ENCODE measurements at regions not wholly inside any gene's neighbourhood (a gene's known extent, or its start where the extent isn't known, plus 50 kb on each side); places are given as distances from the start of the nearest gene placed in this dataset.

- ATAC-seq (ENCODE audit: low read depth) (no peak), DNase-seq (ENCODE audit: low spot score in 2 of 2) (no peak)
- H3K27me3 Mint-ChIP-seq, result peaks cover 4% of the 10 kb centered on the region
Measured at GRCh38 chr12:91627225-91627624, 444.6 kb upstream of the DCN start.

GRCh38 chr12:91622981-91623380, 440.4 kb upstream of the DCN start:
- no peak overlapping the region for H3K27ac Mint-ChIP-seq
- no peak overlapping the region for H3K4me3 Mint-ChIP-seq
- H3K36me3 Mint-ChIP-seq, result no peaks in the 10 kb centered on the region
- H3K9me3 Mint-ChIP-seq, result peaks cover 11% of the 10 kb centered on the region
- ATAC-seq (ENCODE audit: low read depth), result no peak
- H3K27me3 Mint-ChIP-seq, result peaks cover 9% of the 10 kb centered on the region
- H3K4me1 Mint-ChIP-seq, result no peaks in the 10 kb centered on the region
- DNase-seq (ENCODE audit: low spot score in 2 of 2), result no peak

More at GRCh38 chr12:91627225-91627624, 444.6 kb upstream of the DCN start:
- H3K4me3 Mint-ChIP-seq, result no peak overlapping the region
- peaks cover 11% of the 10 kb centered on the region for H3K9me3 Mint-ChIP-seq
- H3K27ac Mint-ChIP-seq, result no peak overlapping the region
- H3K4me1 Mint-ChIP-seq, result no peaks in the 10 kb centered on the region
- no peaks in the 10 kb centered on the region for H3K36me3 Mint-ChIP-seq

- peaks cover 9% of the 10 kb centered on the region for H3K9me3 Mint-ChIP-seq
- DNase-seq (ENCODE audit: low spot score in 2 of 2) (no peak), ATAC-seq (ENCODE audit: low read depth) (no peak)
- H3K4me3 Mint-ChIP-seq, result no peak overlapping the region
- no peaks in the 10 kb centered on the region for H3K36me3 Mint-ChIP-seq
- H3K4me1 Mint-ChIP-seq, result no peaks in the 10 kb centered on the region
- H3K27me3 Mint-ChIP-seq, result peaks cover 10% of the 10 kb centered on the region
- no peak overlapping the region for H3K27ac Mint-ChIP-seq
Measured at GRCh38 chr12:91622037-91622436, 439.4 kb upstream of the DCN start.

GRCh38 chr12:91620992-91621391, 438.4 kb upstream of the DCN start:
- no peaks in the 10 kb centered on the region for H3K4me1 Mint-ChIP-seq
- H3K9me3 Mint-ChIP-seq, result peaks cover 2% of the 10 kb centered on the region
- H3K27me3 Mint-ChIP-seq, result peaks cover 10% of the 10 kb centered on the region
- H3K36me3 Mint-ChIP-seq, result no peaks in the 10 kb centered on the region
- no peak for ATAC-seq (ENCODE audit: low read depth)
- no peak overlapping the region for H3K4me3 Mint-ChIP-seq
- H3K27ac Mint-ChIP-seq, result no peak overlapping the region
- DNase-seq (ENCODE audit: low spot score in 2 of 2), result no peak

- Mint-ChIP-seq H3K9me3 (no peaks in the 10 kb centered on the region), H3K4me1 (no peaks in the 10 kb centered on the region), H3K27ac (no peak overlapping the region), H3K27me3 (peaks cover 10% of the 10 kb centered on the region), H3K36me3 (no peaks in the 10 kb centered on the region), H3K4me3 (no peak overlapping the region)
- ATAC-seq (ENCODE audit: low read depth), result no peak
- no peak for DNase-seq (ENCODE audit: low spot score in 2 of 2)
Measured at GRCh38 chr12:91620422-91620821, 437.8 kb upstream of the DCN start.

GRCh38 chr12:91618281-91618680, 435.7 kb upstream of the DCN start:
- ATAC-seq (ENCODE audit: low read depth) (no peak), DNase-seq (ENCODE audit: low spot score in 2 of 2) (no peak)
- no peaks in the 10 kb centered on the region for H3K9me3 Mint-ChIP-seq
- peaks cover 9% of the 10 kb centered on the region for H3K27me3 Mint-ChIP-seq
- H3K4me3 Mint-ChIP-seq, result no peak overlapping the region
- no peaks in the 10 kb centered on the region for H3K36me3 Mint-ChIP-seq
- no peaks in the 10 kb centered on the region for H3K4me1 Mint-ChIP-seq
- no peak overlapping the region for H3K27ac Mint-ChIP-seq

- DNase-seq (ENCODE audit: low spot score in 2 of 2) (no peak), ATAC-seq (ENCODE audit: low read depth) (no peak)
- H3K27ac Mint-ChIP-seq, result no peak overlapping the region
- H3K4me1 Mint-ChIP-seq, result no peaks in the 10 kb centered on the region
- H3K27me3 Mint-ChIP-seq, result peaks cover 9% of the 10 kb centered on the region
- H3K4me3 Mint-ChIP-seq, result no peak overlapping the region
- no peaks in the 10 kb centered on the region for H3K36me3 Mint-ChIP-seq
- no peaks in the 10 kb centered on the region for H3K9me3 Mint-ChIP-seq
Measured at GRCh38 chr12:91617818-91618217, 435.2 kb upstream of the DCN start.

GRCh38 chr12:91616416-91616815, 433.8 kb upstream of the DCN start:
- H3K9me3 Mint-ChIP-seq, result no peaks in the 10 kb centered on the region

GRCh38 chr12:91613223-91613779, 430.7 kb upstream of the DCN start:
- ATAC-seq (ENCODE audit: low read depth) (no peak), DNase-seq (ENCODE audit: low spot score in 2 of 2) (no peak)
- H3K4me3 Mint-ChIP-seq, result no peak overlapping the region
- H3K9me3 Mint-ChIP-seq, result no peaks in the 10 kb centered on the region
- H3K27me3 Mint-ChIP-seq, result peaks cover 3% of the 10 kb centered on the region
- no peak overlapping the region for H3K27ac Mint-ChIP-seq
- H3K4me1 Mint-ChIP-seq, result no peaks in the 10 kb centered on the region
- no peaks in the 10 kb centered on the region for H3K36me3 Mint-ChIP-seq

More at GRCh38 chr12:91616416-91616815, 433.8 kb upstream of the DCN start:
- no peaks in the 10 kb centered on the region for H3K4me1 Mint-ChIP-seq
- ATAC-seq (ENCODE audit: low read depth), result no peak
- no peaks in the 10 kb centered on the region for H3K36me3 Mint-ChIP-seq
- no peak overlapping the region for H3K27ac Mint-ChIP-seq
- peaks cover 9% of the 10 kb centered on the region for H3K27me3 Mint-ChIP-seq
- DNase-seq (ENCODE audit: low spot score in 2 of 2), result no peak
- H3K4me3 Mint-ChIP-seq, result no peak overlapping the region

- DNase-seq (ENCODE audit: low spot score in 2 of 2) (no peak), ATAC-seq (ENCODE audit: low read depth) (no peak)
- no peaks in the 10 kb centered on the region for H3K4me1 Mint-ChIP-seq
- H3K4me3 Mint-ChIP-seq, result no peak overlapping the region
- peaks cover 2% of the 10 kb centered on the region for H3K27me3 Mint-ChIP-seq
- no peaks in the 10 kb centered on the region for H3K36me3 Mint-ChIP-seq
- H3K9me3 Mint-ChIP-seq, result no peaks in the 10 kb centered on the region
- H3K27ac Mint-ChIP-seq, result no peak overlapping the region
Measured at GRCh38 chr12:91610561-91610960, 427.9 kb upstream of the DCN start.

- Mint-ChIP-seq H3K27ac (no peak overlapping the region), H3K4me3 (no peak overlapping the region), H3K4me1 (no peaks in the 10 kb centered on the region), H3K9me3 (no peaks in the 10 kb centered on the region), H3K27me3 (peaks cover 5% of the 10 kb centered on the region), H3K36me3 (no peaks in the 10 kb centered on the region)
- DNase-seq (ENCODE audit: low spot score in 2 of 2) (no peak), ATAC-seq (ENCODE audit: low read depth) (no peak)
Measured at GRCh38 chr12:91609283-91609682, 426.7 kb upstream of the DCN start.

GRCh38 chr12:91608542-91608941, 425.9 kb upstream of the DCN start:
- Mint-ChIP-seq H3K27ac (no peak overlapping the region), H3K36me3 (no peaks in the 10 kb centered on the region), H3K4me1 (no peaks in the 10 kb centered on the region), H3K9me3 (no peaks in the 10 kb centered on the region), H3K27me3 (peaks cover 4% of the 10 kb centered on the region), H3K4me3 (no peak overlapping the region)
- DNase-seq (ENCODE audit: low spot score in 2 of 2), result no peak
- ATAC-seq (ENCODE audit: low read depth), result no peak

- H3K27ac Mint-ChIP-seq, result no peak overlapping the region
- ATAC-seq (ENCODE audit: low read depth), result no peak
- no peak for DNase-seq (ENCODE audit: low spot score in 2 of 2)
- H3K27me3 Mint-ChIP-seq, result peaks cover 4% of the 10 kb centered on the region
- H3K4me1 Mint-ChIP-seq, result no peaks in the 10 kb centered on the region
- H3K36me3 Mint-ChIP-seq, result no peaks in the 10 kb centered on the region
- no peaks in the 10 kb centered on the region for H3K9me3 Mint-ChIP-seq
- no peak overlapping the region for H3K4me3 Mint-ChIP-seq
Measured at GRCh38 chr12:91606662-91607377, 424.2 kb upstream of the DCN start.

- DNase-seq (ENCODE audit: low spot score in 2 of 2) (no peak), ATAC-seq (ENCODE audit: low read depth) (no peak)
- H3K4me3 Mint-ChIP-seq, result no peak overlapping the region
- H3K9me3 Mint-ChIP-seq, result no peaks in the 10 kb centered on the region
- H3K27me3 Mint-ChIP-seq, result peaks cover 4% of the 10 kb centered on the region
- H3K36me3 Mint-ChIP-seq, result no peaks in the 10 kb centered on the region
- H3K4me1 Mint-ChIP-seq, result no peaks in the 10 kb centered on the region
- H3K27ac Mint-ChIP-seq, result no peak overlapping the region
Measured at GRCh38 chr12:91604897-91605296, 422.3 kb upstream of the DCN start.

GRCh38 chr12:91603060-91603459, 420.4 kb upstream of the DCN start:
- no peak for ATAC-seq (ENCODE audit: low read depth)
- Mint-ChIP-seq H3K27me3 (peaks cover 6% of the 10 kb centered on the region), H3K27ac (no peak overlapping the region), H3K9me3 (peaks cover 2% of the 10 kb centered on the region), H3K4me1 (no peaks in the 10 kb centered on the region), H3K36me3 (no peaks in the 10 kb centered on the region), H3K4me3 (no peak overlapping the region)
- DNase-seq (ENCODE audit: low spot score in 2 of 2), result no peak
